OCI-LY1 (cell line): ENCODE measurements at regions not wholly inside any gene's neighbourhood (a gene's known extent, or its start where the extent isn't known, plus 50 kb on each side); places are given as distances from the start of the nearest gene placed in this dataset.

ENCODE experiments used
- EZH2 ChIP-seq: fragments of 200-600 bp; sonication (generic), shearing (Covaris generic); IDR thresholded peaks from 2 replicates; pipeline ENCODE4 v1.8.0; 2017; ENCODE audit warnings: borderline replicate concordance, mixed run types, mild to moderate bottlenecking, antibody characterized with exemption, low read length, moderate library complexity, mixed read lengths
- TF ChIP-seq, protein P1 (sequence below): fragments of 200-600 bp; sonication (generic), shearing (Covaris generic); IDR thresholded peaks from 2 replicates; pipeline ENCODE4 v1.5.1; 2017; ENCODE audit warnings: mild to moderate bottlenecking, antibody characterized with exemption, low read length, moderate library complexity, mixed read lengths

DNA sequence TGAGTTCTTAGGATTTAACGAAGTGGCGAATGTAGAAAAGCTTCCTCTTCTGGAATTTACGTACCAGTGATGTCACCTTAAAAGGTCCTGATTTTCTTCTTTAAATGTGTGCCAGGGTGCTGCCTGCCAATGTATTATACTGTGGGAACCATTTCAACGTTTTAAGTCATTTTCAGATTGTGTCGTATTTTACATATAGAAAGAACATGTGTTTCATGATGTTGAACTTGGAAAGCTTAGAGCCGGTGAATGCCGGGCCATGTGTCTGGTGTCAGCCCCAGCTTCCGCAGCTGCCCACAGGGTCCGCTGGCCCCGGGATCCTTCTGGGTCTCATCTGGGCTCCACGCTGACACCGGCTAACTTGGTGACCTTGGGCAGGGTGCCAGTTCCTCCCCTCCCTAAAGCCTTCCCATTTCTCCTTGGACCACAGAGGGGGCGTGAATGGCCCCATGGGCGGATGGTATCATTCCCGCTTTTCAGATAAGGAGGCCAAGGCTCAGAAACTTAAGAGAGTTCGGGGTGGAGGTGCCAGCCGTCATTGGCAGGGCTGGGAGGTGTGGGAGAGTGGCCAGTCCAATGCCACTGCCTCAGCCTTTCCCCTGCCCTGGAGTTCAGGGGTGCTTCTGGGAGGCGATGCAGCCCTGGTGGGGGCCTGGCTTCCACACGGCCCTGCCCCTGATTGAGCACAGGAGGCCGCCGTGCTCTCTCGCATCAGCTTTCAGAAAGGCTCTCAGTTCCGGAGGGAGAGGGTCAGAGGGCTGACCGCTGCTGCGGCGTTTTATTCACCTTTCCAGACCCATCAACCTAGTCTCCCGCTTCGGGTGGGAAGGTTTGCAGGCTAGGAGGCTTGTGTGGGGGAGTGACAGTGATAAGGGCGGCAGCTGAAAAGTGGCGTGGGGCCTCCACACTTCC, 68.8 kb upstream of the CIBAR2 start:
- TF ChIP-seq, protein P1, sequence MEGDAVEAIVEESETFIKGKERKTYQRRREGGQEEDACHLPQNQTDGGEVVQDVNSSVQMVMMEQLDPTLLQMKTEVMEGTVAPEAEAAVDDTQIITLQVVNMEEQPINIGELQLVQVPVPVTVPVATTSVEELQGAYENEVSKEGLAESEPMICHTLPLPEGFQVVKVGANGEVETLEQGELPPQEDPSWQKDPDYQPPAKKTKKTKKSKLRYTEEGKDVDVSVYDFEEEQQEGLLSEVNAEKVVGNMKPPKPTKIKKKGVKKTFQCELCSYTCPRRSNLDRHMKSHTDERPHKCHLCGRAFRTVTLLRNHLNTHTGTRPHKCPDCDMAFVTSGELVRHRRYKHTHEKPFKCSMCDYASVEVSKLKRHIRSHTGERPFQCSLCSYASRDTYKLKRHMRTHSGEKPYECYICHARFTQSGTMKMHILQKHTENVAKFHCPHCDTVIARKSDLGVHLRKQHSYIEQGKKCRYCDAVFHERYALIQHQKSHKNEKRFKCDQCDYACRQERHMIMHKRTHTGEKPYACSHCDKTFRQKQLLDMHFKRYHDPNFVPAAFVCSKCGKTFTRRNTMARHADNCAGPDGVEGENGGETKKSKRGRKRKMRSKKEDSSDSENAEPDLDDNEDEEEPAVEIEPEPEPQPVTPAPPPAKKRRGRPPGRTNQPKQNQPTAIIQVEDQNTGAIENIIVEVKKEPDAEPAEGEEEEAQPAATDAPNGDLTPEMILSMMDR = no peak
- TF ChIP-seq EZH2 = no peak
